ENCODE measurements at regions not wholly inside any gene's neighbourhood (a gene's known extent, or its start where the extent isn't known, plus 50 kb on each side); places are given as distances from the start of the nearest gene placed in this dataset.

DNA sequence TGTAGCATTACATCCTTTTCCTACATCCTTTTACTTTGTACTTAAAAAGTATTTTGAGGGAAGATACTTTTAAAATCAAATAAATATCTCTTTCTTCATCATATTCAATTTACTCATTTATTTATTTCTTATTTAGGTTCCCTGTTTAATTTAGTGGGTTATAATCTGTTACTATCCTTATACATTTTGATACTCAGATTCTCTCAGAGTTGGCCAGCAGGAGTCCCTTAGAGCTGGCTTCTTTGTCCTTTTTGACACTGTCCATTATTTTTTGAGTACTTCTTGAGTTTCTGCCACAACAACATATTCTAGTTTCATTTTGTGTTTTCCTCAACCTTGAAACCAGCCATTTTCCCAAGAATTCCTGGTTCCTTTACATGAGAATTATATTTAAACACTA is 111.6 kb upstream of the DCBLD2 start:
- Histone ChIP-seq H3K36me3 (ENCODE audit: control insufficient read depth, insufficient read depth, low read length) (no peaks in the 10 kb centered on the region), H3K27me3 (ENCODE audit: control insufficient read depth, insufficient read depth, low read length) (no peaks in the 10 kb centered on the region), H3K4me3 (ENCODE audit: low read depth, low read length) (no peak overlapping the region)
- TF ChIP-seq, protein P1, sequence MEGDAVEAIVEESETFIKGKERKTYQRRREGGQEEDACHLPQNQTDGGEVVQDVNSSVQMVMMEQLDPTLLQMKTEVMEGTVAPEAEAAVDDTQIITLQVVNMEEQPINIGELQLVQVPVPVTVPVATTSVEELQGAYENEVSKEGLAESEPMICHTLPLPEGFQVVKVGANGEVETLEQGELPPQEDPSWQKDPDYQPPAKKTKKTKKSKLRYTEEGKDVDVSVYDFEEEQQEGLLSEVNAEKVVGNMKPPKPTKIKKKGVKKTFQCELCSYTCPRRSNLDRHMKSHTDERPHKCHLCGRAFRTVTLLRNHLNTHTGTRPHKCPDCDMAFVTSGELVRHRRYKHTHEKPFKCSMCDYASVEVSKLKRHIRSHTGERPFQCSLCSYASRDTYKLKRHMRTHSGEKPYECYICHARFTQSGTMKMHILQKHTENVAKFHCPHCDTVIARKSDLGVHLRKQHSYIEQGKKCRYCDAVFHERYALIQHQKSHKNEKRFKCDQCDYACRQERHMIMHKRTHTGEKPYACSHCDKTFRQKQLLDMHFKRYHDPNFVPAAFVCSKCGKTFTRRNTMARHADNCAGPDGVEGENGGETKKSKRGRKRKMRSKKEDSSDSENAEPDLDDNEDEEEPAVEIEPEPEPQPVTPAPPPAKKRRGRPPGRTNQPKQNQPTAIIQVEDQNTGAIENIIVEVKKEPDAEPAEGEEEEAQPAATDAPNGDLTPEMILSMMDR (IDR thresholded peaks at IDR 0.05; ENCODE audit: insufficient read depth, low read length, severe bottlenecking): no peak
- DNase-seq (ENCODE audit: low read depth): no peak
- no peak for FAIRE-seq

DNA sequence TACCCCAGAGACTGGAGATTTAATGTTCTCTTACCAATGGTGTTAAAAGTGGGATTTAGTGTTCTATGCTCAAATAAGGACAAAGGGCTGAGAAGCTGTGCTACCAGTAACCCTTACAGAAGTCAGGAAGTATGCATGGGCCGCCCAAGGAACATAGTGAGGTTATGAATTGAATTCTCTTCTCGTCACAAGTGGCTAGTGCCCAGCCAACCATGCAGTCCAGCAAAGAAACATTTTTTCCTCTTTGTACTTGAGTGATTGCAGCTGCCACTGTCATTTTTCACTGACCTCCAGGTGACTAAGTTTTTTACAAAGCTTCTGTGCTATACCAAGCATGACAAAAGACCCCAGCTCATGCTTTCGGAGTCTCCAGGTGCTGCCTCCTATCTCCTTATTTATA is 110.6 kb upstream of the DCBLD2 start:
- TF ChIP-seq, protein P1 (IDR thresholded peaks at IDR 0.05; ENCODE audit: insufficient read depth, low read length, severe bottlenecking): no peak
- FAIRE-seq (no peak), DNase-seq (ENCODE audit: low read depth) (no peak)
- no peaks in the 10 kb centered on the region for H3K27me3 ChIP-seq (ENCODE audit: control insufficient read depth, insufficient read depth, low read length)
- no peak overlapping the region for H3K4me3 ChIP-seq (ENCODE audit: low read depth, low read length)
- no peaks in the 10 kb centered on the region for H3K36me3 ChIP-seq (ENCODE audit: control insufficient read depth, insufficient read depth, low read length)

DNA sequence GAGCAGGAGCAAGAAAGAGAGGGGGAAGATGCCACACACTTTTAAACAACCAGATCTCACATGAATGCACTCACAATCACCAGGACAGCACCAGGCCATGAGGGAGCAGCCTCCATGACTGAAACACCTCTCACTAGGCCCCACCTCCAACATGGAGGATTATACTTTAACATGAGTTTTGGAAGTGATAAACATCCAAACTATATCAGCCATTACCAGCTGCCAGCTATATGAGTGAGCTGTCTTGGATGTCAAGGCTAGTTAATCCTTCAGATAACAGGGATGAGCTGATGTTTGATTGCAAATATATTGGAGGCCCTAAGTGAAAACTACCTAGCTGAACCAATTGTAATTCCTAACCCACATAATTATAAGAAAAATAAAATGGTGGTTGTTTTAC is 108.4 kb upstream of the DCBLD2 start:
- TF ChIP-seq, protein P1 (IDR thresholded peaks at IDR 0.05; ENCODE audit: insufficient read depth, low read length, severe bottlenecking): no peak
- Histone ChIP-seq H3K4me3 (ENCODE audit: low read depth, low read length) (no peak overlapping the region), H3K27me3 (ENCODE audit: control insufficient read depth, insufficient read depth, low read length) (no peaks in the 10 kb centered on the region), H3K36me3 (ENCODE audit: control insufficient read depth, insufficient read depth, low read length) (no peaks in the 10 kb centered on the region)
- FAIRE-seq: no peak
- no peak for DNase-seq (ENCODE audit: low read depth)

DNA sequence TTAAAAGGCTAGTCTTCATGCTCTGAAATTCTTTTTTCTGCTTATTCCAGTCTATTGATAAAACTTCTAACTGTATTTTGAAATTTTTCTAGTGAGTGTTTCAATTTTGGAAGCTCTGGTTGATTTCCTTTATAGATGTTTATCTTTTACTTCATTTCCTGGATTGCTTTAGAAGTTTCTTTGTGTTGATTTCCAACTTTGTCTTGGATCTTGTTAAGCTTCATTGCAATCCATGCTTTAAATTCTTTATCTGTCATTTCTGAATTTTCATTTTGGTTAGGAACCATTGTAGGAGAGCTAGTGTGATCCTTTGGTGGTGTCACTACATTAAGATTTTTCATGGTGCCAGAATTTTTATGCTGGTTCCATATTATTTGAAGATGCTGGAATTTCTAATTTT is 105.2 kb upstream of the DCBLD2 start:
- H3K4me3 ChIP-seq (ENCODE audit: low read depth, low read length): no peak overlapping the region
- H3K27me3 ChIP-seq (ENCODE audit: control insufficient read depth, insufficient read depth, low read length): no peaks in the 10 kb centered on the region
- no peaks in the 10 kb centered on the region for H3K36me3 ChIP-seq (ENCODE audit: control insufficient read depth, insufficient read depth, low read length)
- FAIRE-seq (no peak), DNase-seq (ENCODE audit: low read depth) (no peak)
- TF ChIP-seq, protein P1 (IDR thresholded peaks at IDR 0.05; ENCODE audit: insufficient read depth, low read length, severe bottlenecking): no peak

DNA sequence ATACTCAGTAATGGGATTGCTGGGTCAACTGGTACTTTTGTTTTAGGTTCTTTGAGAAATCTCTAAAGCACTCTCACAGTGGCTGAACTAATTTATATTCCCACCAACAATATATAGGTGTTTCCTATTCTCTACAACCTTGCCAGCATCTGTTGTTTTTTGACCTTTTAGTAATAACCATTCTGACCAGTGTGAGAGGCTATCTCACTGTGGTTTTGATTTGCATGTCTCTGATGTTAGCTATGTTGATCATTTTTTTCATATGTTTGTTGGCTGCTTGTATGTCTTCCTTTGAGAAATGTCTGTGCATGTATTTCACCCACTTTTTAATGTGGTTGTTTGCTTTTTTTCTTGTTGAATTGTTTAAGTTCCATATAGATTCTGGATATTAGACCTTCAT is 98.2 kb upstream of the DCBLD2 start:
- DNase-seq (ENCODE audit: low read depth) (no peak), FAIRE-seq (no peak)
- Histone ChIP-seq H3K27me3 (ENCODE audit: control insufficient read depth, insufficient read depth, low read length) (no peaks in the 10 kb centered on the region), H3K4me3 (ENCODE audit: low read depth, low read length) (no peak overlapping the region), H3K36me3 (ENCODE audit: control insufficient read depth, insufficient read depth, low read length) (no peaks in the 10 kb centered on the region)
- TF ChIP-seq, protein P1 (IDR thresholded peaks at IDR 0.05; ENCODE audit: insufficient read depth, low read length, severe bottlenecking): no peak

DNA sequence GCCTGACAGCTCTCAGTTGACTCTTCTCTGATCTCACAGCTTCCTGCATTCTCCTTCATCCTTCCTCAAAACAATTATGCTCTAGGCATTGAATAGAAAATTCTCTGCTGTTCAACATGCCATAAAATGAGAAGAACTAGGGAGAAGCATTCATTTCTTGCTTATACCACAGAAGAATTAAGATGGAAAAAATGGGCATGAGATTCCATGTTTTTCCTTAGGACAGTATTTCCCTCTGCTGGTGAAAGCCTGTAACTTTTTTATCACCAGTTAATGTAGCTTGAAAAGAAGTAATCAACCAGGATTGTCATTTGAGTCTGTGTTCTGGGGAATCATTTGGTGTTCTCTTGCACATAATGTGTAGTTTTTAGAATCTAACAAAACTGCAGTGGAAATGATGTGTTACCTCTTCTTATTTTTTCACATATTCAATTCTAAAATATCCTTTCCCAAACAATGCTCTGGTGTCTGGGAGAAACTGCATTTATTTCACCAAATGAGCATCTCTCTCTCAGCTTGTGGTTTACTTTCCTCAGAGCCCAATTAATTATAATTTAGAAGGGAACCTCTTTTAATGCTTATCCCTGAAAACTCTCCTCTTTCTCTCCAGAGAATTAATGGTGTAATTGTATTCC is 92.8 kb upstream of the DCBLD2 start:
- Histone ChIP-seq H3K27me3 (ENCODE audit: control insufficient read depth, insufficient read depth, low read length) (no peaks in the 10 kb centered on the region), H3K36me3 (ENCODE audit: control insufficient read depth, insufficient read depth, low read length) (no peaks in the 10 kb centered on the region), H3K4me3 (ENCODE audit: low read depth, low read length) (no peak overlapping the region)
- DNase-seq (ENCODE audit: low read depth) (peak; percentile 60), FAIRE-seq (no peak)
- TF ChIP-seq, protein P1 (IDR thresholded peaks at IDR 0.05; ENCODE audit: insufficient read depth, low read length, severe bottlenecking): peak; percentile 48

All from bronchial epithelial cell (primary cell).